OCI-LY7 (cell line): ENCODE measurements at regions not wholly inside any gene's neighbourhood (a gene's known extent, or its start where the extent isn't known, plus 50 kb on each side); places are given as distances from the start of the nearest gene placed in this dataset.

Experiments
- CTCF ChIP-seq: fragments of 200-600 bp; sonication (generic); conservative IDR thresholded peaks from 2 replicates; pipeline ENCODE4 v1.5.1; 2014; ENCODE audit warnings: mild to moderate bottlenecking, antibody characterized with exemption, low read length, moderate library complexity, mixed read lengths
- EZH2phosphoT487 ChIP-seq: fragments of 200-600 bp; sonication (generic); IDR thresholded peaks from 2 replicates; pipeline ENCODE4 v1.6.1; 2018; ENCODE audit warnings: low read depth, borderline replicate concordance, mild to moderate bottlenecking, mixed run types, antibody characterized with exemption, low read length, moderate library complexity, mixed read lengths

DNA sequence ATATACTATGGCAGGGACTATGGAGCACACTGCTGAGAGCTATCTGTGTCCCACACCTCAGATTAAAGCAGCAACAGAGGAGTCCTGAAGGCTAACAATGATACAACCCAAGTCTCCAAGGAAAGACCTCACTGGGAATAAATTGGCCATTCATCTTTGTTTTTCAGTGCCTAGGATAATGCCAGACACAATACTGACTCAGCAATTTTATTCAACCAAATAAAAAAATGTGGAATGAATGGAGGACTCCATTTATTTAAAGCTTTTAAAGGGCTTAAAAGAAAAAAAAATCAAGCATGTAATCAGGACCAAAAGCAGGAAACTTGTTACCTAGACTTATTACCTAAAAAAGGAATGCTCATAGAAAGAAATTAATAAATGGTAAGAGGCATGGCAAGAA lies 960.5 kb downstream of the PCDH17 start:
- TF ChIP-seq CTCF: no peak
- no peak for TF ChIP-seq EZH2phosphoT487
